Erythroblast (primary cell): ENCODE measurements at regions not wholly inside any gene's neighbourhood (a gene's known extent, or its start where the extent isn't known, plus 50 kb on each side); places are given as distances from the start of the nearest gene placed in this dataset.

Source experiments
- GATA1 ChIP-seq: IDR thresholded peaks from 2 replicates; pipeline ENCODE4 v1.6.1; 2011; ENCODE audit warnings: low read depth, mild to moderate bottlenecking, control low read depth, low read length, moderate library complexity
- POLR2A ChIP-seq: IDR thresholded peaks from 2 replicates; pipeline ENCODE4 v1.6.1; 2011; ENCODE audit warnings: mild to moderate bottlenecking, low read length

DNA sequence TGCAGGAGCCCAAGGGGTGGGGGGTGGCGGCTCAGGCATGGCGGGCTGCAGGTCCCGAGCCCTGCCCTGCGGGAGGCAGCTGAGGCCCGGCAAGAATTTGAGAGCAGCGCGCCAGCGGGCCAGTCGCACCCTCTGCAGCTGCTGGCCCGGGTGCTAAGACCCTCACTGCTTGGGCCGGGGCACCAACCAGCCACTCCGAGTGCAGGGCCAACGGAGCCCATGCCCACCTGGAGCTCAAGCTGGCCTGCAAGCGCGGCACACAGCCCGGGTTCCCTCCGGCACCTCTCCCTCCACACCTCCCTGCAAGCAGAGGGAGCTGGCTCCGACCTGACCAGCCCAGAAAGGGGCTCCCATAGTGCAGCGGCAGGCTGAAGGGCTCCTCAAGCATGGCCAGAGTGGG, 758.2 kb upstream of the INTU start:
- TF ChIP-seq POLR2A (no peak), GATA1 (no peak)
